DMS 273 (cell line): ENCODE measurements at regions not wholly inside any gene's neighbourhood (a gene's known extent, or its start where the extent isn't known, plus 50 kb on each side); places are given as distances from the start of the nearest gene placed in this dataset.

Source experiments
- DNase-seq: peaks from one replicate; lab custom pipeline; 2025; ENCODE audit not compliant: unreplicated experiment; lab: John Stamatoyannopoulos, UW

DNA sequence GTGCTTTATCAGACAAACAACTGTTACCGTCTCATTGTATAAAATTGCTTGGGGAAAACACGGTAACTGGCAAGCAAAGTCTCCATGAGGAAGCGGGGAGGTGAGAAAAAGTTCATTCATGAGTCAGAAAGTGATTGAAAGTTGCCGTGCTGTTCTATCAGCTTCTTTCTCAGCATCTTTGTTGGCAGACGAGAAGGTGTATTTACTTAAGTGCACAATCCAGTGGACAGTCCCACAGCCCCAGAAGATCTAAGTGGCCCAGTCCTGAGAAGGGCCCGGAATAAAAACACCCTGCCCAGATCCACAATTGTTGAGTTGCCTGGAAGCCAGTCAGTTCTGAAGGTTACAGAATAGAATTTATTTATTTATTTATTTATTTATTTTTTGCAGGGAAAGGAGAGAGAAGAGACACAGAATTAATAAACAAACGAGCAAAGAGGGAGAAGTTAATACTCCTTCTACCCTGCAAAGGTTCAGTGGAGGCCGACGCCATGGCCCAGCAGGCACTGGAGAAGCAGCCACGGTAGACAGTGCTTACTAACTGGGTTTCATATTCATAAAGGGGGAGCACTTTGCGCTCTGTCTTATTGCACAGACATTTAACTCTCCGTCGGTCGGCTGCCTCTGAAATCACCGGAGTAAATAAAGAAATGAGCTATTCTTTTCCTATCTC lies 676.0 kb upstream of the SALL3 start:
- no peak for DNase-seq

DNA sequence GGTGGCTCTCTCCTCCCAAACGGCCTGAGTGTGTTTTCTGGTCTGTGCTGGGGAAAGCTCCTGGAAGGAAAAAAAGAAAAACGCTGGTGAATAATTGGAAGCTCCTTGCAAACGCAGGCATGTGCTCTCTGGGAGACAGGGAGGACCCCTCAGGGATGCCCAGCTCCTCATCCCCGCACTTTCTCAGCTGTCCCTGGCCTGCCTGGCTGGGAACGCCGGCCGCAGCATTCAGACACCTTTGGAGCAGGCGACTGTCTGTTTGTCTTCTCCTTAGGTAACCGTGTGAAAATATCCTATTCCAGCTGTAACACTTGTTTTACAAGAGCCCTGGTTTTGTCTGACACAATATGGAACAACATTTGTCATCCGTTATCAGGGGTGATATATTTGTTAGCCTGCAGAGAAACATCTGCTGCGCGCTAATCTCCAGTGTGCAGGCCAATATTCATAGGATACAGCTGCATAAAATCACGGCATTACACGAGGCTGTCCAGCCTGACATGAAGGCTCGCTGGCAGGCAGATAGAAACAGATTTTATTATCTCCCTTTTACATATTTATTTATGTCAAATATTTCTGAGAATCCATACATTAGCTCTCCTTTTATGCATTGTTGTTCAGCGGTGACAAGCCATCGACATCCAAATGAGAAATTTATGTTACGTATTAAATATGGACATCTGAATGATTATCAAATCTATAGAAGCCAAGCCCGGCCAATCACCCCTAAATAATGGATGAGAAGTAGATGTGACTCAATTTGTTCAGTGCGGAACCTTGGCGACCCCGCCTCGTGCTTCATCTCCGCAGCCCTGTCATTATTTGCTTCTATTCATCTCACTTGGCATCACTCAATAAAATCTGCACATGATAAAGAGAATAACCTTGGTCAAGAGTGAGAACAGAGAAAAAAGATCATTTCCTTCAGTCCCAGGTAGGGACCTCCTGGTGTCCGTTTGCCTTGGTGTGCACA lies 675.1 kb upstream of the SALL3 start:
- DNase-seq = no peak

DNA sequence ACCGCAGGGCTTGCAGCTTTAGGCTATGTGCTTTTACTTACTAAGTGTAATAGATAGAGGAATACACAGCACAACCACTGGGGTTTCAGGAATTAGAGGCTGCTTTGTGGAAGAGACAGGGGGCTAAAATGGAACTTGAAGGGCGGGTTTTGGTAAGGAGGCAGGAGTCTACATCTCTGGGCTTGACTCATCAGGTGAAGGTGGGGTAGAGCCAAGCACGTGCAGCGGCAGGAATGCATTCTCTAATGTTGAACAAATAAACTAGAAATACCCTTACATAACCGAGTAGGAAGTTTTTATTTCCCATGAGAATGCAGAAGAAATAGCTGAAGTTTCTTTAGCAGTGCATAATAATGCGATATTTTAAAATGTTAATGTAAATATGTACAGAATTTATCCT lies 673.8 kb upstream of the SALL3 start:
- no peak for DNase-seq

DNA sequence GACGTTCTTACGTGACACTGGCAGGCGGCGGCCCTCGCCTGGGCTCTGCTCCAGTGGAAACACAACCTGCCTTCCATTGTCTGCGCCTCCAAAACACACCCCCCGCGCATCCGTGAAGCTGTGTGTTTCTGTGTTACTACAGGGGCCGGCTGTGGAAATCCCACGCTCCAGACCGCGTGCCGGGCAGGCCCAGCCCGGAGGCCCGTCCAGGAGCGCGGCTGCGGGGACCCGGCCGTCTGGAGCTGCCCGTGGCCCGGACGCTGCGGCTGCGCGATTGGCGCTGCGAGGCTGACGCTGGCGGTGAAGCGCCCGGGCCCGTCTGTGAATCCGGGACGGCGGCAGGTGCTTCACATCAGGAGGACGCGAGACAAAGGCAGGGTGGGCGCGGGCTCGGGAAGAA lies 670.3 kb upstream of the SALL3 start:
- DNase-seq = no peak

DNA sequence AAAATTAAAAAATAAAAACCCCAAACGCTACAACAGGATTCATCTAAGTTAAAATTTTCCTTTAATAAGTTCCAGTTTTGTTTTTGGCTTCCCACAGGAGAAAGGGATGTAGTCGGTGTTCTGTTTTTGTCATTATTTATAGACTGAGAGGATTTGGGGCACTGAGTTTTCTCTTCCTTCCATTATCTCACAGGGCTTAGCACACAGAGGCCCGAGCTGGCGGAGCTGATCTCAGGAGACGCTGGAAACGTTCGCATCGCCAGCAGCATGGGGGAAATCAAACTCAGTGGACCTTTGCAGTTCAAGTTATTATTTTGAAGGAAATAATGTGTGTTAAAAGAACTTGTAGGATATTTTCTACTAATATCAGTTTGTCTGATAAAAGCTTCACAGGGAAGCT lies 669.7 kb upstream of the SALL3 start:
- no peak for DNase-seq

DNA sequence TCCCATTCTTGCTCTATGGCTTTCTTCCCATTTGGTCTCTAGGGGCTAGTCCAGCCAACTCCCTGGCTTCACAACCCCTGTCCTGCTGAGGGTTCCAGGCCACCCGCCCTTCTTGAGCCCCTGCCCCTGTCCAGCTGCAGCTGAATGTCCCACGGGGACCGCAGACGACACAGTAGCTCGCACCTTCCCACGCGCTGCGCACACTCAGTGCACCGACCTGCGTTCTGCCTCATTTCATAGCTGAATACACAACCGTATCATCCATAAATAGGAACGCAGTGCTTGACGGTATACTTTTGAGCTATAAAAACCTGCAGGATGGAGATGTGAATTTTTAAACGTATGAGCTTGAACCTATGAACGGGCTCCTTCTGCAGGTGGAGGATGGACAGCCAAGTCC lies 660.4 kb upstream of the SALL3 start:
- no peak for DNase-seq

DNA sequence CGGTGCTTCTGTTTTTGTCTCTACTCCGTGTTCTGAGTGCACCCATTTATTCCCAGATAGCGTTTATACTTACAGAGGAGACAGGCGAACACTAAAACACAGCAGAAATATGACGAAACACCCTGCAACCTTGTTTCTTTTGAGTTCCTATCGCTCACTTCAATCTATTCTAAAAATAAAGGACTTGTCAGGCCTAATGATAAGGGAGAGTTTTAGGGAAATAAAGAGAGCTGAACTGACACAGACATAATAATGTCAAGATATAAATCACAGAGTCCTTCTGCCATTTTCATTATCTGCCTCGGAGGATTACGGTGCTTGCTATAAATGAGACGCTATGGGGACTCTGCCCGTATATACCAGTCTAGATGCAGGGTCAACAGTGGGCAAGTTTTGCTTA lies 659.7 kb upstream of the SALL3 start:
- DNase-seq = no peak

DNA sequence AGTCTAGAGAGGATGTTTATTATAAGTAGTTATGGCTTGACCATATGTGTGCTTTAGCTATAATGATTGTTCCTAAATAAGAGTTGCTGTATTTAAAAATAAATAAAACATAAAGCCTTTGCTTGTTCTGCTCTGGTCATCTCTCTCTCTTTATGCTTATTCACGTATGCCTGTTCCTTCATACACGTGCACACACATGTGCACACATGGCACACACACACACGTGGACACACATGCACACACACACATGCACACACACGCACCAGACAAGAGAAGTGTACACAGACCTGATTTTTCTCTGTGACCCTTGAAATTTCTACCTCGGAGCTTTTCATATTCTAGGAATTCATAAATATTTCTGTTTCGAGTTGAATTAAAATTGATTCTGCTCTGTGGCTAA lies 658.2 kb upstream of the SALL3 start:
- no peak for DNase-seq

DNA sequence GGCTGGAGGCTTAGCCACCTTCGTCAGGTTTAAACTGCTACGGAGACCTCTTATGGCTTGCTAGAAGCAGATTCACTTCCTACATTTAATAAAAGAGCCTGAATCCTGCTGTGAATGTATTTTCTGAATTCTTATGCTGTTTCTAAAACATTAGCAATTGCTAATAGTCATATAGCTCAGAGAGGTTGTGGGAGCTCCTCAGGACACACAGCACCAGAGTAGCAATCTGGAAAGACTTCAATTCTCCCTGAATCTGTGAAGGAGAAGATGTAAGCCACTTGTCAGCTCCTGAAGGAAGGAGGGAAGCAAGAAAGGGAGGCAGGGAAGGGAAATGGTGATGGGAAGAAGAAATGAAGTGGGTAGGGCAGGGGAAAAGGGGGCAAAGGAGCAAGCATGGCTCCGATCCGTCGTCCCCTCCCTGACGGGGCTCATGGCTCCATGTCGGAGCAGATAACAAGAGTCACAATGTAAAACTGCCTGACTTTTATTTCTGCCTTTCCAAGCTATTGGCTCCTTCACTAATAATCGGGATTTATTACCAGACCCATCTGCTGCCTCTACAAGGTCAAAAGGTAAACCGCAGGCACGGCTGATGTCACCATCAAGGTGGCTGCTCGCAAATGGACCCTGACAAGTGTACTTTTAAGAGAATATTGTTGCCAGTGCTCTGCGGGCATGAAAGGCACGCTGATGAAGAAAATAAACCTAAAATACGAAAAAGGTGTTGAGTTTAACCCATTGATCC lies 656.0 kb upstream of the SALL3 start:
- DNase-seq = no peak

DNA sequence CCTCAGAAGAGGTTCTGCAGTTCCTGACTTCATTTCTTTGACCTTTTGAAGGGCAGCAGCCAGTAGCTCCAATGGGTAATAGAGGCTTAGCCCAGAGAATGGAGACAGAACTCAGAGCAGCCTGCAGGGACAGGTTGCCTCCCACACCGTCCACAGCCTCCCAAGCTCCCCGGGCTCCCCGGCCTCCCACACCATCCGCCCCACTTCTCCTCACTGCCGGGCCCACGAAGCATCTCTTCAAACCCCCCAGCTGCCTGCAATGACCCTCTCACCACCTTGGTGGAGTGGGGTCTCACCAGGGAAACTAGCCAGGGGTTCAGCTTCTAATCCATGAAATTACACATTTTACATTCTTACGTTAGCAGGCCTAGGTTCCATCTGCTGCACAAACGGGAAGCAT lies 652.0 kb upstream of the SALL3 start:
- DNase-seq = no peak

DNA sequence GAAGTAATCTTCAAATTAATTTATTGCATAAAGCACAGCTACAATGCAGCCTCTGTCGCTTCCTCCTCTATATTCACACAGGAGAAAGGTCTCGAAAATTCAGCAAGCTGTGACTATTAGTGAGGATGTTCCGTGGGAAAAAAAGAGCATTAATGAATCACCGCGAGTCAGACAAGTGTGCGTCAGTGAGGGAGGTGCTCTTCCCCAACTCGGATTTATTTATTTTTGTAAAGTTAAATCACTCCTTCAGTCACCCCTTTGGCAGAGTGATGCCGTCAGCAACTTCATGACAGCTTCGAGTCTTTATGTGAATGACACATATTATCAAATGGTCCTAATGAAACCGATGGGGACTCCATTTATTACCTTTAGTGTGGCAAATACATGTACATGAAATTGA lies 648.9 kb upstream of the SALL3 start:
- DNase-seq = no peak

DNA sequence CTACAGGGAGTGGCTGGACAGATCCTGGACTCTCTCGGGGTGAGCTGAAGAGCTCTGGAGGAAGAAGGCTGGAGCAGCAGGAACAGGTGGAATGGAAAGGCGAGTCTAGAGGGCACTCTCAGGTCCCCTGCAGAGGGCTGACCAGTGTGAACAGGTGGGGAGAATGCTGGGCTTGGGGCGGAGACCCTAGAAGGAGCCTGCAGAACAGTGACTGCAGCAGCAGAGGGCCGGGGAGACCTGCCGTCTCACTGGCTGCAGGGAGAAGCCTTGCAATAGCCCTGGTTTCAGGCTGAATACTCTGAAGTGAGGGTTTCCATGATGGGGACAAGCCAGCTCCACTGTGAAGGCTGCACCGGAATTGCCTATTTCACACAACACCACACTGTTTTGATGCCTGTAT lies 626.7 kb upstream of the SALL3 start:
- no peak for DNase-seq

DNA sequence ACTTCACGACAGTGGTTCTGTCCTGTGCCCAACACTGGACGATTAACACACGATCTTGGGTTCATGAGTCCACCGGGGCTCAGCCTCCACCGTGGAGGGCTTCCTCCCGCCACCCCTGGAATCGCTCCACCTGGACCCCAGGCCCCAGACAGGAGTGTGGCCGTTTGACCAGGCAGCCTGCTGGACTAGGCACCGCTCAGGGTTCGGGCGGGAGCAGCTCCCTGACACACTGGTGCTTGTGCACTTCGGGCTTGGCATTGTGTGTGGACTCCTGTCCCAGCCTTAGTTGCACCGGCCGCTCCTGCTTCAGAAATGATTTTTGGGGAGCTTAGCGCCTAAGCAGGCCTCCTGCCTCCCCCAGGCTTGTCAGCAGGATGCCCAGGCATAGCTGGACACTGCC lies 617.4 kb upstream of the SALL3 start:
- no peak for DNase-seq

DNA sequence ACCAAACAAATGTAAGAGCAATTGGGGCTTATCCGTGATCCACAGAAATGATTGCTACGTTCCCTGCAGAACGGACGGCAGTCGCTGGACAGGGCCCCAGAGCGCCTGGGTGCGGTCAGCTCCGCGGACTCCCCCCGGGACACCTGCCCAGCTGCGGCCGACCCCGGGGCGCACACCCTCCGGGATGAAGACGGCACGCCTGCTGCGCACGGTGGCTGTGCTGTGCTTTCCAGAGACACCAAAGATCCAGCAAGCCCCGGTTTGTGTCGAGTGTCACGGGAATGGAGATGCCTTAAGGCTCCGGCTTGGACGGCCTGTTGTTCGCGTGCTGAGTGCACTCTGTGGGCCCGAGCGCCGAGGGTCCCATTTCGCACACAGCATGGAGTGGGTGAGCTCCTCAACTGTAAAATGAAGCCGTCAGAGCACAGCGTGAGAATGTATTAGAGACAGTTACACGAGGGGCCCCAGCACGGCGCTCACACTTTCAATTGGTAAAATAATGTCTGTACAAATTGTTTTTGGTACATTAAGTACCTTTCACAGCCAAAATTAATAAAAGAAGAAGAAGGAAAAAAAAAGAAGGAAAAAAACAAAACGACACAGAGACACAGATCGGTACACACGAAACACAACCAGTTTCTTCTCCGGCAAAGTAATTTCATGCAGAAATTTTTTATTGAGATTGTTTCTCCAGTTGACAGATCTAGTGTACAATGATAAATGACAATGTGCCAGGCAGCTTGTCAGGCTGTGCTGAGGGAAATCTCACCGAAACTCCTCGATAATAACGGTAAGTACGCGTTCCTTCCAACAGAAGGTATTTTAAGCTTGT lies 615.8 kb upstream of the SALL3 start:
- no peak for DNase-seq

DNA sequence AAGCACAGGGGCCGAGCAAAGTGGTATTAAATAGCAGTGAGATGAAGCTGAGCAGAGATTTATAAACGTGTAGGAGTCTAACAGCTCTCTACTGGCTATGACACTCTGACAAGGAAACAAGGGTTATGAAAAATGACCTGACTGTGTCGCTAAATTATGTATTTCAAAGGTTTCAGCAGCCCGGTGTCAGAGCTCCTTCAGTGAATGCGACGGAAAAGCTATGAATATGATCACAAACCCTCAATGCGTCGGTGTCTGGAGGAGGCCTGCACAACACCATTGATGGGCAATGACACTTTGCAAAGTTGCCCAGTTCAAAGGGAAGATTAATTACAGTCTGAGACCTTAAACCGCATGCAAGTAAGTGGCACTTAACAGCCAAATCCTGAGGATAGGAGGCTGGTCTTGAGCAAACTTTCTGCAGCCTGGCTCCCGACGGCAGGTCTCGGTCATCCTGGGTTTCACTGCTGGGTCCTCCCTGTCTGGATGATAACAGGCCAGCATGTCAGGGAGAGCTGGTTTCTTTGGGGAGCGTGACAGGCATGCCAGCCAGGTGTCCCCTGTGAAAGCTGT lies 615.1 kb upstream of the SALL3 start:
- DNase-seq = no peak

DNA sequence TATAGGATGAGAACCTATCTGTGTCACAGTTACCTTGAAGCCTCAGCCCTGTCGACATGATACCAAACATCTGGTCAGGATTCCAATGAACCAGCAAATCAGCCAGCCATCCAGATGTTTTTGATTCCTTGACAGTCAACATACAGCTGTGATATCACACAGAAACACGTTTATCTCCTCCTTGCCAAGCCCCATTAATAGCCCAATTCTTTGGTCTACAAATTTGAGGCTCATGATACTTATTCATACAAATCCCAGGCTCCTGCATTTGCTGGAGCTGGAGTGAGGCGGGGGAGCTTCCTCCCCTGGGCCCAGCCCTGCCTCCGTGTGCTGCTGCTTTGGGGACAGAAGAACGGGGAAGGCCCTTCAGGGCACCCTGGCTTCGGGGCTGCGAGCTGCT lies 611.6 kb upstream of the SALL3 start:
- no peak for DNase-seq

DNA sequence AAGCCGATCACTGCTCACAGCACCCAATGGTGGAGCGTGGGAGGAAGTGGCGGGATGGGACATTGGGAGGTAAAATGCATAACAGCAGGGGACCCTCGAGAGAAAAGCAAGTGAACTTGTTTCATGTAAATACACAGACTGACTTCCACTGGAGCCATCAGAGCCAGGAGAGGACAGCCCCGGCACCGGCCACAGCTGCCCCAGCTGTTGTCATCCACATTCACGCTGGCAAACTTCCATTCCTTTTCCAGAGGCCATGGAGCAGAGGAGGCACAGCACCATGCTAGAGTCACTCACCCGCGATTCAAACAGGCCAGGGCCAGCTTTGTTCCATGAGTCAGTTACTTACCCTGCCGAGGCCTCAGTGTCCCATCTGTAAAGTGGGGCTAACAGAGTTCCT lies 610.9 kb upstream of the SALL3 start:
- no peak for DNase-seq

DNA sequence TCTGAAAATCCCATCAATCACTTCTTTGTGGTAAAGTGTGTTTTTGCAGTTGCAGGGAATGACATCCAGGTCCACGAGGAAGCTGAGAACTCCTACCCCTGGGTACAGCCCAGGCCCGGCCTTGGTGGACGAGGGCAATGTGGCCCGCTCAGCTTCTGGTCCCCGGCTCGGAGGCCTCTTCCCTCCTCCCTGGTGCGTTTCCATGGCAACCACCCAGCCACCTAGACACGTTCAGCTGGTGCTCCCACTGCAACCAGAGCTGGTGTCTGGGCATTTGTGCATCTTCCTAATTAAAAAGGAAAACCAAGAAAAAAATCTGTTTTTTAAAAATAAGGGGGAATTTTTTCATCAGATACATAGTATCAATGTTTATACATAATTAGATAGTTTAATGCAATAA lies 603.6 kb upstream of the SALL3 start:
- DNase-seq = no peak

DNA sequence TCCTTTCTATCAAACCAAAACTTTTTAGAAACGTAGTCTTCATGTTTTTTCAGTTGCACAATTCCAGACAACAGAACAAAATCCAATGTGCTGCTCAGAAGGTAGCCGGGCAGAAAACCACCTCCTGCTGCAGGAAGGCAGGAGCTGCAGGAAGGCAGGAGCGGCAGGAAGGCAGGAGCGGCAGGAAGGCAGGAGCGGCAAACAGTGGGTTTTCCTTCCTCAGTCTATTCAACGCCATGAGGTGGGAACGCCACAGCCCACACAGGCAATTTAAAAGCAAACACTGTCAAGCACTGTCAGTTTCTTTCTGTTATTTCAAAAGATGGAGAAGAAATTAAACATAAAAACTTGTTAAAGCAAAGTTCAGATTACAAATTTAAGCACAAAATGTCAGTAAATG lies 601.2 kb upstream of the SALL3 start:
- DNase-seq = no peak

DNA sequence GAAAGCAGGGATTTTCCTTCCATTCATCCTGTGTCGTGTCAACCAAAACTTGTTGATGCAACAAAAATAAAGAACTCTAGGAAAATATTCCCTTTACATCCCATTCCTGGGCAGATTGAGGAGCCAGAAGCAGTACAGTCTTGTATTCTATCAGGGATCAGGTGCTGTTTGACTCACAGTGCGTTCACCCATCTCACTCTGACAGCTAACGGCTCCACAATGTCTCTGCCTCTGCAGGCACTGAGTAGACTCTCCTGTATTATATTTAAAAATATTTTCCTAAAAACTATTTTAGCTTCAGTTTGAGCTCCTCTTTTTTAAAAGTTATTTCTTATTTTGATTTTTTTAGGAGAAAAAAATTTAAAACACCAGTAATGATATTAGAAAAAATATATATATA lies 600.6 kb upstream of the SALL3 start:
- DNase-seq = no peak
